ENCODE measurements at regions not wholly inside any gene's neighbourhood (a gene's known extent, or its start where the extent isn't known, plus 50 kb on each side); places are given as distances from the start of the nearest gene placed in this dataset.

DNA sequence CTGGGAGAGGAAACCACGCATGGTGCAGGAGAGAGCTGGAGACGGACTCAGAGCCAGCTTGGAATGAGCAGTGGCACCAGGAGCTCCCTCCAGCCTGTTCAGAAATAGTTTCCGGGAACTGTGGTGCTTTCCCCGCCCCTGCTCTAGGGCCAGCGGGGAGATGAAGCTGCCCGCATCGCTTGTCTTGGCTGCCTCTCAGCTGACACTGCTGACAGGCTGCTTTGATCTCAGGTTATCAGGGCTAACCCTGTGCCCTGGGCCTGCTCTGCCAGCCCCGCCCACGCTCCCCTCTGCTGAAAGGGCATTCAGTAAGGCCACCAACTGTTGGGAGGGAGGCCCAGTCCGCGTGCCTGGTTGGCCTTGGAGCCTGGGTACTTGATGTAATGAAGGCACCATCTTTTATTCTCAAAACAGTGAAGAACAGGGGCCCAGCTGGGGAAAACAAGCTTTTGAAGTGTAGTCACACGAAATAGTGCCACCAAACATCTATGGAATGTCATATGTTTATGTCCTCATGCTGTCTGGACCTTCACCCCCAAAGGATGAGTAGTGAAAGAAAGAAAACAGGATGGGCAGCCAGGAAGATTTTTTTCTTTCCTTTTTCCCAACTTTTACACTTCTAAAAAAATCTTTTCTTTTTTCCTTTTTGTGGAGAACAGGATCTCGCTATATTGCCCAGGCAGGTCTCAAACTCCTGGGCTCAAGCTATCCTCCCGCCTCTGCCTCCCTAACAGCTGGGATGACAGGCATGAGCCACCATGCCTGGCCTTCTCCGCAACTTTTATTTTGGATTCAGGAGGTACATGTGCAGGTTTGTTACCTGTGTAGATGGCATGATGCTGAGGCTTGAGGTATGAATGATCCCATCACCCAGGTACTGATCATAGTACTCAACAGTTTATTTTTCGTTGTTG lies 115.9 kb upstream of the TBX3 start:
- Histone ChIP-seq H3K9ac (no peak overlapping the region), H3K4me2 (peak overlapping the region in 5 of 11 experiments; percentile 19 to 50 (median 29); a peak in 7 of 22 replicates), H3K4me3 (no peak overlapping the region), H4K20me1 (no peaks in the 10 kb centered on the region), H3K9me3 (replicated peaks in 1 of 11) (no peaks in the 10 kb centered on the region), H3K4me1 (peaks cover 0 to 23% (median 2%) of the 10 kb centered on the region in 10 experiments; a peak in 7 of 20 replicates), H3K27me3 (no peaks in the 10 kb centered on the region), H3K27ac (peak overlapping the region in 2 of 11 experiments; percentile 3 to 10; a peak in 1 of 22 replicates), H3K36me3 (no peaks in the 10 kb centered on the region)
- TF ChIP-seq Cebpa-rat (IDR thresholded peaks at IDR 0.05): no peak

DNA sequence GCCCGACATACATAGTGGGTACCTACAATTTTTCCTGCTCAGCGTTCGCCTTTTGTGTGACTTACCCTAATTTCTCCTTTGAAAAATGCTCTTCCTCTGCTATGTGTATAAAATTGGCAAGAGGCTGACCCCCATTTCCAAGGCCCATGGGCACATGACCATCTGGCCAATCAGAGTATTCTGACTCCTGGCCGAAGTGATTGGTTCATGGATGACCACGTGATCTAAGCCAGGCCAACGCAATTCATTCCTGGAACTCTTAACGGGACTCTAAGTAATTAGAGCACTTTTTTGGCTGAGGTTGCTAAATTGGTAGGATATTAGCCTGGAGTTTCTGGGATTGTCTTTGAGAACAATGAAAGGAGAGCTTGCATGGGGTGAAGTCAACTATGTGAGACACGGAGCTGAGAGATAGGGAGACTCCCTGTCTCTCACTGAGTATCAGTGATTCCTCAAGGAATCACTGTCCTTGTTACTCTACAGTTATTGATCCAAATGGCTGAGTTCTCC lies 110.1 kb upstream of the TBX3 start:
- no peaks in the 10 kb centered on the region for H3K36me3 ChIP-seq
- no peak overlapping the region for H3K27ac ChIP-seq
- no peak overlapping the region for H3K4me2 ChIP-seq
- no peaks in the 10 kb centered on the region for H4K20me1 ChIP-seq
- no peak overlapping the region for H3K9ac ChIP-seq
- no peak for TF ChIP-seq Cebpa-rat (IDR thresholded peaks at IDR 0.05)
- no peaks in the 10 kb centered on the region for H3K9me3 ChIP-seq (replicated peaks in 1 of 11)
- no peaks in the 10 kb centered on the region for H3K4me1 ChIP-seq
- no peaks in the 10 kb centered on the region for H3K27me3 ChIP-seq
- no peak overlapping the region for H3K4me3 ChIP-seq

DNA sequence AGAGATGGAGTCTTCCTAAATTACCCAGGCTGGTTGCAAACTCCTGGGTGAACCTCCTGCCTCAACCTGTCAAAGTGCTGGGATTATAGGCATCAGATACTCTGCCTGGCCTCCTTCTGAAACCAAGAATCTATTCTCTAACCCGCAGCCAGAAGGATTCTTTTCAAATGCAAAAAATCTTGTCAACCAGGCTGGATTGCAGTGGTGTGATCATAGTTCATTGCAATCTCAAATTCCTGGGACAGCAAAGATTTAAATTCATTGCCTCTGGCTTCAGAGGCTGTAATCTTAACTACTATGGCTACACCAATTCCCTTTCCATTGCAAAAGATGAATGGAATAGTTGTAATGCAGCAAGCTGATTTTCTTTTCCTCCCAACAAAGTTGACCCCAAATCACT lies 106.3 kb upstream of the TBX3 start:
- Histone ChIP-seq H3K9ac (no peak overlapping the region), H3K4me2 (no peak overlapping the region), H3K27ac (no peak overlapping the region), H4K20me1 (no peaks in the 10 kb centered on the region), H3K9me3 (replicated peaks in 1 of 11) (no peaks in the 10 kb centered on the region), H3K27me3 (no peaks in the 10 kb centered on the region), H3K4me1 (no peaks in the 10 kb centered on the region), H3K36me3 (no peaks in the 10 kb centered on the region), H3K4me3 (no peak overlapping the region)
- TF ChIP-seq Cebpa-rat (IDR thresholded peaks at IDR 0.05): no peak

DNA sequence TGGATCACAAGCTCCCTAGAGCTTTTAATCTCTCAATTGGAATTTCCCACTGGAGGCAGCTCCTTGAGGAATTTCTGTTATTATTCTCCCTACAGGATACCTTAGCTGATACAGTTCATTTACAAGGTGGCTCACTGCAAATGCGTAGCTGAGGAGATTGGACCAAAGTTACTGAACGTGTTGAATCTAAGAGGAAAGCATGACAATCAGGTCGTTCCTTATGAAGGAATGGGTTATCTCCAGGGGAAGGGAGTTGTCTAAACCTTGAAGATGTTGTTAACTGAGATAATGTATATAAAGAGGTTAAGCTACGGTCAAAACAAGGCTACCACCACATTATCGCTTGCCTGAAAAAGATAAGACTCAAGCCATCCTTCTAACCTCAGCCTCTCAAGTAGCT lies 105.8 kb upstream of the TBX3 start:
- Histone ChIP-seq H3K4me1 (no peaks in the 10 kb centered on the region), H3K36me3 (no peaks in the 10 kb centered on the region), H4K20me1 (no peaks in the 10 kb centered on the region), H3K9ac (no peak overlapping the region), H3K9me3 (replicated peaks in 1 of 11) (no peaks in the 10 kb centered on the region), H3K27ac (no peak overlapping the region), H3K4me3 (no peak overlapping the region), H3K27me3 (no peaks in the 10 kb centered on the region), H3K4me2 (no peak overlapping the region)
- TF ChIP-seq Cebpa-rat (IDR thresholded peaks at IDR 0.05): no peak

DNA sequence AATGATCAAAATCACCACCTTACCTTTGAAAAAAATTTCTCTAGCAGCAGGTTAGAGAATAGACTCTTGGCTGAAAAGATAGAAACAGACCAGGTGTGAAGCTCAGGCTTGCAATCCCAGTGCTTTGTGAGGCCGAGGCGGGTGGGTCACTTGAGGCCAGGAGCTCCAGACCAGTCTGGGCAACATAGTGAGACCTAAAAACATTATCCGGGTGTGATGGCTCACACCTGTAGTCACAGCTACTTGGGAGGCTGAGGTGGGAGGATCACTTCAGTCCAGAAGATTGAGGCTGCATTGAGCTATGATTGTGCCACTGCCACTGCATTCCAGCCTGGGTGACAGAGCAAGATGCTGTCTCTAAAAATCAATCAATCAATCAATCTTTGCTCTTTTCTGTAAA lies 105.3 kb upstream of the TBX3 start:
- Histone ChIP-seq H3K27ac (no peak overlapping the region), H3K4me2 (no peak overlapping the region), H3K4me1 (no peaks in the 10 kb centered on the region), H3K9ac (no peak overlapping the region), H3K9me3 (replicated peaks in 1 of 11) (no peaks in the 10 kb centered on the region), H3K4me3 (no peak overlapping the region), H3K27me3 (no peaks in the 10 kb centered on the region), H3K36me3 (no peaks in the 10 kb centered on the region), H4K20me1 (no peaks in the 10 kb centered on the region)
- TF ChIP-seq Cebpa-rat (IDR thresholded peaks at IDR 0.05): no peak

DNA sequence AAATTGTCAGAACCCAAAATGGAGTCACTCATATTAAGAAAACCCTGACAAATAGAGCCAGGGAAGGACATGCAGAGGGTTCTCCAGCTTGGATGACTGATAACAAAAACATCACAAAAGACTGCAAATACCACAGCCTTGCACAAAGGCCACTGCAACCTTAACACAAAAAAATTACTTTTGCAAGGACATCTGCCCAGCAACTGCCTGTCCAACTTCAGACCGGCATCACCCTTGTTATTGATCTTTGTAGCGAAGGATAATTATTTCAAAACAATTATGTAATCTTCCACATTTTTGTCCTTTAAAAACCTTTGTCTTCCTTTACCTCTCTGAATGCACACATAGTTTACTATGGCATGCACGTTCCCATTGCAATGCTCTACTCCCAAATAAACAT lies 100.6 kb upstream of the TBX3 start:
- Histone ChIP-seq H3K27me3 (no peaks in the 10 kb centered on the region), H3K9me3 (replicated peaks in 1 of 11) (no peaks in the 10 kb centered on the region), H3K36me3 (no peaks in the 10 kb centered on the region), H4K20me1 (no peaks in the 10 kb centered on the region), H3K27ac (no peak overlapping the region), H3K4me3 (no peak overlapping the region), H3K4me1 (no peaks in the 10 kb centered on the region; a peak in 1 of 20 replicates), H3K9ac (no peak overlapping the region), H3K4me2 (no peak overlapping the region)
- TF ChIP-seq Cebpa-rat (IDR thresholded peaks at IDR 0.05): no peak

DNA sequence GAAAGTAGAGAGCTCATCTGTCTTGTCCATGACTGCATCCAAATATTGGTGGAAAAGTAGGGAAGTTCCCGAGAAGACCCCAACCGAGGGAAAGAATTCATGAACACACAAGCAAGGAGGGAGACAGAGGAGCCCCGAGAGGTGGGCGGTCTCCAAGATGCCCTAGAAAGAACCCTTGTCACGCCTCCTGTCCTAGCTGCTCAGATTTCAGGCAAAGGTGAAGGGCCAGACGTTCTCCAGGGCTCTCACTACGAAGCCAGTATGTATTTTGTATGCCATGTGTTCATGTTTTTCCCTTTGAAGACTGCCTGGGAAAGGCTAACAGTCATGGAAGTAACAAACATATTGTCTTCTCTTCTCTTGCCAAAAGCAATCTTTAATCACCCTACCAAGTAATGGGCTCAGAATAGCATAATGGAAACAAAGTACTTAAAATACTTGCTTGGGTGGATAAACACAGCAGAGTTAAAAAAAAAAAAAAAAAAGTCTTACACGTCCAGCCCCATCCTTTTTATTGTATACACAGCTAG lies 99.2 kb upstream of the TBX3 start:
- Histone ChIP-seq H3K36me3 (no peaks in the 10 kb centered on the region), H3K9me3 (replicated peaks in 1 of 11) (no peaks in the 10 kb centered on the region), H3K27me3 (no peaks in the 10 kb centered on the region), H3K27ac (no peak overlapping the region), H3K9ac (no peak overlapping the region), H3K4me3 (no peak overlapping the region), H3K4me2 (no peak overlapping the region), H4K20me1 (no peaks in the 10 kb centered on the region), H3K4me1 (no peaks in the 10 kb centered on the region; a peak in 1 of 20 replicates)
- TF ChIP-seq Cebpa-rat (IDR thresholded peaks at IDR 0.05): no peak

DNA sequence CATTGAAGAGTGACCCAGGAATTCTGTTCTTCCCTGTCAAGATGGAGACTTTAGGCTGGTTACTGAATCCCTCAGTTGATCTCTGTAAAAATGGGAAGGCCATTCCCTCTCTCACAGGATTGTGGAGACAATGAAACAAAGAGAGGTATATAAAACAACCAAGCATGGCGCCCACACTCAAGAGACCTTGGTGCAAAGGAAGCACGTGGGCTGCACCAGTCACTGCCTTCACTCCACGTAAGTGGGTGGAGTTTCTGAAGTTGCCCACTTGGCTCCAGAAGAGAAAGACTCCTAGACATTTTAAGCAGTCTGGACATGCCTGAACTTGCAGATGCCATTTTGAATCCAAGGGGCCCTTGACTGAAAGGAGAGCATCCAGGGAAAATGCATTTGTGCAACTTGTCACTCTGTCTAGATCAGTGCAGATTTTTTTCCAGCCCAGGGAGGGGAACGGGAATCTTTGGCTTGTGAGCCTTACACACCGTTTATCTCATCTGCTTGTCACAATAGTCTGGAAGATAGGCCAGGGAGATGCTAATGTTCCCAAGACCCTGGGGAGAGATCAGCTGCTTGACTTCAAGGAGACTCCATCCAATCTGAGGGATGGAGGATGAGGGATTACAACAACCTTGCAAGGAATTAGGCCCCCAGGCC lies 96.9 kb upstream of the TBX3 start:
- H3K9me3 ChIP-seq (replicated peaks in 1 of 11): no peaks in the 10 kb centered on the region
- no peak overlapping the region for H3K9ac ChIP-seq
- no peak for TF ChIP-seq Cebpa-rat (IDR thresholded peaks at IDR 0.05)
- H3K4me3 ChIP-seq: no peak overlapping the region
- H3K36me3 ChIP-seq: no peaks in the 10 kb centered on the region
- no peaks in the 10 kb centered on the region for H3K27me3 ChIP-seq
- no peaks in the 10 kb centered on the region; a peak in 1 of 20 replicates for H3K4me1 ChIP-seq
- no peak overlapping the region for H3K4me2 ChIP-seq
- H3K27ac ChIP-seq: no peak overlapping the region
- no peaks in the 10 kb centered on the region for H4K20me1 ChIP-seq

DNA sequence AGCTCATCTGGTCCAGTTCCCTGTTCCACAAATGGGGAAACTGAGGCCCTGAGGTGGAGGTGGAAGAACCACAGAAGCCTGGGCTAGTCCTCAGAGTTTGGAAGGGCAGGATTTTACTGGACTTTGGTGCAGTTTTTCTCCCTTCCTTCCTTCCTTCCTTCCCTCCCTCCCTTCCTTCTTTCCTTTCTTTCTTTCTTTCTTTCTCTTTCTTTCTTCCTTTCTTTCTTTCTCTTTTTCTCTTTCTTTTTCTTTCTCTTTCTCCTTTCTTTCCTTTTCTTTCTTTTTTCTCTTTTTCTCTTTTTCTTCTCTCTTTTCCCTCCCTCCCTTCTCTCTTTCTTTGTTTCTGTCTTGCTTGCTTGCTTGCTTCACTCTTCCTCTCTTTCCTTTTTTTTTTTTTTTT lies 95.7 kb upstream of the TBX3 start:
- H3K27ac ChIP-seq: no peak overlapping the region
- H3K9ac ChIP-seq: no peak overlapping the region
- no peaks in the 10 kb centered on the region for H3K9me3 ChIP-seq (replicated peaks in 1 of 11)
- TF ChIP-seq Cebpa-rat (IDR thresholded peaks at IDR 0.05): no peak
- no peak overlapping the region for H3K4me3 ChIP-seq
- no peaks in the 10 kb centered on the region for H4K20me1 ChIP-seq
- no peaks in the 10 kb centered on the region; a peak in 1 of 20 replicates for H3K4me1 ChIP-seq
- H3K36me3 ChIP-seq: no peaks in the 10 kb centered on the region
- no peaks in the 10 kb centered on the region for H3K27me3 ChIP-seq
- no peak overlapping the region for H3K4me2 ChIP-seq

Measured in BLaER1 treated with 17β-estradiol and CSF1 and Interleukin-3, amounts not matched to agents 10 nM and 100 nM (cell line).